ENCODE measurements at regions not wholly inside any gene's neighbourhood (a gene's known extent, or its start where the extent isn't known, plus 50 kb on each side); places are given as distances from the start of the nearest gene placed in this dataset.

DNA sequence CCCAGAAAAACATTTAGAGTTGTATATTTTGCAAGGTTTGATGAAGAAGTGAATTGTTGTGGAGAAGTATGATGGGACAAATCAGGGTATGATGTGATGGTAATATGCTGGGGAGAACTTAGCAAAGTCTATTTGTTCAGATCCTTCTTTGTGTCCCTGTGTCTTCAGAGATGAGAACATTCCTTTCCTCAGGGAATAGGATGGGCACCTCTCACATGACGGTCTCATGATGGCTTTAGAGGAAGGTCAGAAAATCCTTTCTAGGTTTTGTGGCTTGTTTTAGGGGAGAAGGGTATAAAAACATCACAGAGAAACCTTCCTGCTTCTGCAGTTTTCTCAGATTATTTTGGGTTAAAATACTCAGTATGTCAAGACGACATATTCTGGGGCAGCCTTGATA lies 171.3 kb upstream of the NRIP1 start:
- DNase-seq (ENCODE audit: low read depth in 6 of 9, low spot score in 9 of 9) = no peak
- Histone ChIP-seq H3K9me3 (ENCODE audit: control insufficient read depth in 2 of 2, insufficient read depth in 1 of 2, low read length in 1 of 2) (no peaks in the 10 kb centered on the region), H3K27me3 (ENCODE audit: control insufficient read depth in 2 of 2, insufficient read depth in 1 of 2, low read length in 1 of 2) (no peaks in the 10 kb centered on the region), H3K4me1 (ENCODE audit: control insufficient read depth in 2 of 2, insufficient read depth in 2 of 2, low read length in 2 of 2) (no peaks in the 10 kb centered on the region), H3K4me3 (ENCODE audit: low read length in 2 of 2) (no peak overlapping the region), H3K27ac (ENCODE audit: low read depth in 1 of 2, low read length in 1 of 2) (no peak overlapping the region), H3K36me3 (ENCODE audit: control insufficient read depth in 2 of 2, insufficient read depth in 2 of 2, low read length in 1 of 2) (no peaks in the 10 kb centered on the region)
- WGBS = over 99% methylated on average over 2 of the region's 2 CpGs

- H3K4me3 ChIP-seq (ENCODE audit: low read length in 2 of 2) = no peak overlapping the region
- no peaks in the 10 kb centered on the region for H3K36me3 ChIP-seq (ENCODE audit: control insufficient read depth in 2 of 2, insufficient read depth in 2 of 2, low read length in 1 of 2)
- no peak for DNase-seq (ENCODE audit: low read depth in 6 of 9, low spot score in 9 of 9)
- no peak overlapping the region for H3K27ac ChIP-seq (ENCODE audit: low read depth in 1 of 2, low read length in 1 of 2)
- no peaks in the 10 kb centered on the region for H3K4me1 ChIP-seq (ENCODE audit: control insufficient read depth in 2 of 2, insufficient read depth in 2 of 2, low read length in 2 of 2)
- no peaks in the 10 kb centered on the region for H3K27me3 ChIP-seq (ENCODE audit: control insufficient read depth in 2 of 2, insufficient read depth in 1 of 2, low read length in 1 of 2)
- WGBS = 94% methylated on average over 2 of the region's 2 CpGs
- H3K9me3 ChIP-seq (ENCODE audit: control insufficient read depth in 2 of 2, insufficient read depth in 1 of 2, low read length in 1 of 2) = no peaks in the 10 kb centered on the region
Observed at GRCh38 chr21:15240848-15241247, 176.0 kb upstream of the NRIP1 start.

DNA sequence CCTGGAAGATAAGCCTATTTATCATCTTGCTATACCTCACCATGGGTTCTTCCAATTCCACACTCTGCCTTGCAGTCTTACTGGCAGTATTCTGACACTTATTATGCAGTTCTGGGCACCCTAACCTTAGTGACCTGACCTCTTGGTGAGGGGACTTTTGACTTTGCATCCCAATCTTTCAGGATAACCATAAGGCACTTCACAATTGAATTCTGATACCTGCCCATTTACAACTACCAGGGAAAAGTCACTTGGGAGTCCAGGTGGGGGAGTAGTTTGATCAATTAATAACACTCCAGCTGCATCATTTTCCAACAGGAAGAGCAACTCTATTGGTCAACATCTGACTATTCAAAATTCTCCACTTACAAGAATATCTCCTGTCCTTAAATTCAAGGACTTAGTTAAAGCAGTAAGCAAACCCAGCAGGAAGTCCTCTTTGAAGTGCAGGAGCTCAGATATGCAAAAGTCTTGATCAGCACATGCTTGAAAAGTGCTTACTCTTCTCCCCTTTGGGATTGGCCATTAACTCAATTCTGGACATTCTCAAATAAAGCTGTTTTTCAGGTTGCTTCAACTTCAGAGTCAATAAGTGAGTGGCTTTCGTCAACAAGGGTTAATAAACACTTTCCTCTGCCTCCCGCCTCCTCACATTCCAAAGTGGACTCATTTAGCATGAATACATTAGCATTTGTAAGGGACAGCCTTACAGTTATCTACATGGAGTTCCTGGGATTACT lies 177.4 kb upstream of the NRIP1 start:
- no peaks in the 10 kb centered on the region for H3K9me3 ChIP-seq (ENCODE audit: control insufficient read depth in 2 of 2, insufficient read depth in 1 of 2, low read length in 1 of 2)
- H3K27me3 ChIP-seq (ENCODE audit: control insufficient read depth in 2 of 2, insufficient read depth in 1 of 2, low read length in 1 of 2) = no peaks in the 10 kb centered on the region
- H3K36me3 ChIP-seq (ENCODE audit: control insufficient read depth in 2 of 2, insufficient read depth in 2 of 2, low read length in 1 of 2) = no peaks in the 10 kb centered on the region
- DNase-seq (ENCODE audit: low read depth in 6 of 9, low spot score in 9 of 9) = no peak
- no peaks in the 10 kb centered on the region for H3K4me1 ChIP-seq (ENCODE audit: control insufficient read depth in 2 of 2, insufficient read depth in 2 of 2, low read length in 2 of 2)
- no peak overlapping the region for H3K27ac ChIP-seq (ENCODE audit: low read depth in 1 of 2, low read length in 1 of 2)
- H3K4me3 ChIP-seq (ENCODE audit: low read length in 2 of 2) = no peak overlapping the region
- 98% methylated on average over 2 of the region's 2 CpGs for WGBS

GRCh38 chr21:15242906-15243305 lies 178.1 kb upstream of the NRIP1 start:
- Histone ChIP-seq H3K4me1 (ENCODE audit: control insufficient read depth in 2 of 2, insufficient read depth in 2 of 2, low read length in 2 of 2) (no peaks in the 10 kb centered on the region), H3K27ac (ENCODE audit: low read depth in 1 of 2, low read length in 1 of 2) (no peak overlapping the region), H3K4me3 (ENCODE audit: low read length in 2 of 2) (no peak overlapping the region), H3K9me3 (ENCODE audit: control insufficient read depth in 2 of 2, insufficient read depth in 1 of 2, low read length in 1 of 2) (no peaks in the 10 kb centered on the region), H3K27me3 (ENCODE audit: control insufficient read depth in 2 of 2, insufficient read depth in 1 of 2, low read length in 1 of 2) (no peaks in the 10 kb centered on the region), H3K36me3 (ENCODE audit: control insufficient read depth in 2 of 2, insufficient read depth in 2 of 2, low read length in 1 of 2) (no peaks in the 10 kb centered on the region)
- DNase-seq (ENCODE audit: low read depth in 6 of 9, low spot score in 9 of 9) = no peak

DNA sequence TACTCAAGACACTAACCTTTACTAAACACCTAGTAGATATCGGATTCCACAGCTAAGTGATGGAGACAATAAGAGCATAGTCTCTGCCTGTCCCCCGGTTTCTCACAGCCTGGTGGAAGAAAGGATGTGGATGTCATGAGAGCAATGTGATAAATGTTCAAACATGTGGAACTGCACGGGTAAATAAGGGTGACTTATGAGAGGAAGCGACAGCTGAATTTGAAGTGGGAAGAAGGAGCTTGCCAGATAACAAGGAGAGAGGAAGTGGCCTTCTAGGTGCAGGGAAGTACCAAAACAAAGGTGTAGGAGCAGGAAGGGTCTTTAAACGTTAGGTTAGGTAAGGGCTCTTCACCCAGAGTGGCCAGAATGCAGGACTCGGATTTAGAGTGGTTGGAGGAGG lies 178.6 kb upstream of the NRIP1 start:
- Histone ChIP-seq H3K9me3 (ENCODE audit: control insufficient read depth in 2 of 2, insufficient read depth in 1 of 2, low read length in 1 of 2) (no peaks in the 10 kb centered on the region), H3K4me3 (ENCODE audit: low read length in 2 of 2) (no peak overlapping the region), H3K27me3 (ENCODE audit: control insufficient read depth in 2 of 2, insufficient read depth in 1 of 2, low read length in 1 of 2) (no peaks in the 10 kb centered on the region), H3K4me1 (ENCODE audit: control insufficient read depth in 2 of 2, insufficient read depth in 2 of 2, low read length in 2 of 2) (no peaks in the 10 kb centered on the region), H3K36me3 (ENCODE audit: control insufficient read depth in 2 of 2, insufficient read depth in 2 of 2, low read length in 1 of 2) (no peaks in the 10 kb centered on the region), H3K27ac (ENCODE audit: low read depth in 1 of 2, low read length in 1 of 2) (no peak overlapping the region)
- no peak for DNase-seq (ENCODE audit: low read depth in 6 of 9, low spot score in 9 of 9)
- 56% methylated on average over 6 of the region's 6 CpGs for WGBS

DNA sequence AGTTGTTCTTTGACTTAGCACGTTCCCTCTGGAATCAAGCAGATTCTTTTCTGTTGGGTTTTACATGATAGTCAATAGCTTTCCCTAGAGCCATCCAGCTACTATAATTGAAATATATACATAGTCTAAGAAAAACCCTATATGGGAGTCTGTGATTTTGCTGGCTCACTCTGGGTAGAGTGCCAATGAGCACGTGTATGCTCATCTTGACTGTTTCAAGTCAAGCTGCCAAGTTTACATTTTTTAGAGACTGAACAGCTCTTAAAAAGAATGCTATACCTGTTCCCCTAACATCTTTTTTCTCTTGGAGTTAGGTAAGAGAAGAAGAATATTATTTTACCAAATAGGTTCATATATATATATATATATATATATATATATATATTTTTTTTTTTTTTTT lies 182.8 kb upstream of the NRIP1 start:
- Histone ChIP-seq H3K4me3 (ENCODE audit: low read length in 2 of 2) (no peak overlapping the region), H3K27ac (ENCODE audit: low read depth in 1 of 2, low read length in 1 of 2) (no peak overlapping the region), H3K36me3 (ENCODE audit: control insufficient read depth in 2 of 2, insufficient read depth in 2 of 2, low read length in 1 of 2) (no peaks in the 10 kb centered on the region), H3K9me3 (ENCODE audit: control insufficient read depth in 2 of 2, insufficient read depth in 1 of 2, low read length in 1 of 2) (no peaks in the 10 kb centered on the region), H3K27me3 (ENCODE audit: control insufficient read depth in 2 of 2, insufficient read depth in 1 of 2, low read length in 1 of 2) (no peaks in the 10 kb centered on the region), H3K4me1 (ENCODE audit: control insufficient read depth in 2 of 2, insufficient read depth in 2 of 2, low read length in 2 of 2) (no peaks in the 10 kb centered on the region)
- no peak for DNase-seq (ENCODE audit: low read depth in 6 of 9, low spot score in 9 of 9)
- 97% methylated on average over 2 of the region's 2 CpGs for WGBS

DNA sequence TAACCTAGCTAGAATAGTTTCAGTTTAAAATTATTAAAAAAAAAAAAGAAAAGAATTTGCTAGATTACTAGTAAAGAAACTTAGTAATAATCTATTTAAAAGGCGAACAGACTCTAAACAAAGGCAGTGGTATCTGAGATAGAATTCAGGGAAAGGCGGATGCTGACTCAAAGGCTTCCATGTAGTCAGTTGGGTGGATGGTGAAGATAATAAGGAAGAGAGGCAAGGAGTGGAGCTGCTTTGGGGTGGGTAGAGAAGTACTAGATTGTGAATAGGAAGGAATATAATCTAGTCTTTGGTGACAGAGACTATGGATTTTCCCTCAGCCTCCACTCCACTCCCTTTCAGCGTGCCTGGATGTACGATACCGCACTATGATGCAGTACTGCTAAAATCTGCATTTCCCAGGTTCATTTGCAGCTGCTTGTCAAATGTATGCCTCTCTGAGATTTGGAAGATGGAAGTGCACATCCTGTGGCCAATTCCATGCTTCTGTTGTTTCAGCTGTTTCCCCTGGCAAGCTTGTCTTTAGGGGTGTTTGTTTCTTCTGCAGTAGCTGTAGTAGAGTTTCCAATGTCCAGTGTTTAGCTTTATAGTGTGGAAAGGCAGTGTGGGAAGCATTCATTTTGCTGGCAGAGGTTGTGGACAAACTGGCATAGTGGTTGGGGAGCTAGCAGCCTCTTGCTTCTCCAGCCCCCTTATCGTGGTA lies 184.6 kb upstream of the NRIP1 start:
- Histone ChIP-seq H3K36me3 (ENCODE audit: control insufficient read depth in 2 of 2, insufficient read depth in 2 of 2, low read length in 1 of 2) (no peaks in the 10 kb centered on the region), H3K27me3 (ENCODE audit: control insufficient read depth in 2 of 2, insufficient read depth in 1 of 2, low read length in 1 of 2) (no peaks in the 10 kb centered on the region), H3K4me1 (ENCODE audit: control insufficient read depth in 2 of 2, insufficient read depth in 2 of 2, low read length in 2 of 2) (no peaks in the 10 kb centered on the region), H3K9me3 (ENCODE audit: control insufficient read depth in 2 of 2, insufficient read depth in 1 of 2, low read length in 1 of 2) (no peaks in the 10 kb centered on the region), H3K4me3 (ENCODE audit: low read length in 2 of 2) (no peak overlapping the region), H3K27ac (ENCODE audit: low read depth in 1 of 2, low read length in 1 of 2) (no peak overlapping the region)
- 95% methylated on average over 6 of the region's 6 CpGs for WGBS
- no peak for DNase-seq (ENCODE audit: low read depth in 6 of 9, low spot score in 9 of 9)

DNA sequence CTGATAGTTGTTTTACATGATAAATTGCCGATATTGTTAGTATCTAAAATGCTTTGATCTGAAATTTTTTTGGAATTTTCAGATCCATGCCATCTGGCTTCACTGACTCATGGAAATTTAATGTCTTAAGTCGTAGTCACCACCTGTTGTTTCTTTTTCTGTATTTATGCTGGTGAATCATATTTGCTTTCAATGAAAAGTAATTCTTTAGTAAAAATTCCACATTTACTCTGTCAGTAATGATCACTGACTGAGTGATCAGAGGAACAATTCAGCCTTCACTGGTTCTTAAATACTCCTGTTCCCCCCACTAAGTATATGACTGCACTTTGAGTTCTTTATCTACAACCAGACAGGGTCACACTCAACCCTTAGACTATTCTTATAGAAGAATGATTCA lies 185.6 kb upstream of the NRIP1 start:
- Histone ChIP-seq H3K9me3 (ENCODE audit: control insufficient read depth in 2 of 2, insufficient read depth in 1 of 2, low read length in 1 of 2) (no peaks in the 10 kb centered on the region), H3K4me3 (ENCODE audit: low read length in 2 of 2) (no peak overlapping the region), H3K27ac (ENCODE audit: low read depth in 1 of 2, low read length in 1 of 2) (no peak overlapping the region), H3K27me3 (ENCODE audit: control insufficient read depth in 2 of 2, insufficient read depth in 1 of 2, low read length in 1 of 2) (no peaks in the 10 kb centered on the region), H3K4me1 (ENCODE audit: control insufficient read depth in 2 of 2, insufficient read depth in 2 of 2, low read length in 2 of 2) (no peaks in the 10 kb centered on the region), H3K36me3 (ENCODE audit: control insufficient read depth in 2 of 2, insufficient read depth in 2 of 2, low read length in 1 of 2) (no peaks in the 10 kb centered on the region)
- WGBS = 94% methylated on average over 2 of the region's 2 CpGs
- no peak for DNase-seq (ENCODE audit: low read depth in 6 of 9, low spot score in 9 of 9)

DNA sequence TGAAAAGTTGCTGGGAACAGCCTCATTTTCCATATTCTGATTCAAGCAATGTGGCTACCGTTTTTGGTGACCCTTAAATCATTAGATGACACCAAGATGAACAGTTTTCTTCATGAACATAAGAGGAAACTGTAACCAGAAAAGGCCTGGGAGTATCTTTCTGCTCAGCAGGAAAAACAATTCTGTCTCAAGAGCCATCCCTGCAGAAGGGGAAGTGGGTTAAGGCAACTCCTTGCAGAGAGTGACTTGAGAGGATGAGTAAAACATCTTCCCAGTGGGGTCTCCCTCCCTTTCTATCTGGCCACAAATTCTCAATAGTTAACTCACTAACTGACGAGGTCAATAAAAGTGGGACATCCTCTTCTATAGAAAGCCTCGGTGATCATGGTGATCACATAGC lies 187.6 kb upstream of the NRIP1 start:
- Histone ChIP-seq H3K9me3 (ENCODE audit: control insufficient read depth in 2 of 2, insufficient read depth in 1 of 2, low read length in 1 of 2) (no peaks in the 10 kb centered on the region), H3K4me1 (ENCODE audit: control insufficient read depth in 2 of 2, insufficient read depth in 2 of 2, low read length in 2 of 2) (no peaks in the 10 kb centered on the region), H3K4me3 (ENCODE audit: low read length in 2 of 2) (no peak overlapping the region), H3K36me3 (ENCODE audit: control insufficient read depth in 2 of 2, insufficient read depth in 2 of 2, low read length in 1 of 2) (no peaks in the 10 kb centered on the region), H3K27me3 (ENCODE audit: control insufficient read depth in 2 of 2, insufficient read depth in 1 of 2, low read length in 1 of 2) (no peaks in the 10 kb centered on the region), H3K27ac (ENCODE audit: low read depth in 1 of 2, low read length in 1 of 2) (no peak overlapping the region)
- no peak for DNase-seq (ENCODE audit: low read depth in 6 of 9, low spot score in 9 of 9)
- 51% methylated on average over 3 of the region's 3 CpGs for WGBS

All from thymus (tissue), 11 donors.